ENCODE measurements at regions not wholly inside any gene's neighbourhood (a gene's known extent, or its start where the extent isn't known, plus 50 kb on each side); places are given as distances from the start of the nearest gene placed in this dataset.
"Not testable (repeated sequence)": the region's sequence is repeated elsewhere in the genome, so short reads cannot be mapped to it uniquely, and the experiment has no call there.

DNA sequence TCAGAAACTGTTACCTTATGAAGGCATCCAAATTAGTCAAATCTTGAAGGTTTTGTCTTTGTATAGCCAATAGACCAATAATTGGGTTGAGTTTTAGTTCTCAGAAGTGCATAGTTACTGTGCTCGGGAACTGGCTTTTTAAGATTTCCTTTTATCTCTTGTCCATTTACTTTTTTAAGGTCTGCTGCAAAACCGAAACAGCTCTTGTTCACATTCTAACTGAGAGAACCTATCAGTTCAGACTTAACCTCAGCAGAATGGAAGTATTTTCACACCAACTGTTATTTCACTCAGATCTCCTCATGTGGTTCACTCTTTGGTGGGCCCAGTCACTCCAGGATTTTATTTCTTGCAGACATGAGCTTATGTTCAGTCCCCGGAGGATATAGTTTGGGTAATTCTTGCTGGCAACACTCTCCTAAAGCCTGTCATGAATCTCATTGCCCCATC lies 55.5 kb downstream of the TPBG start:
- DNase-seq (ENCODE audit: low spot score in 2 of 2) (no peak), ATAC-seq (no peak)
- Mint-ChIP-seq H3K27ac (no peak overlapping the region), H3K4me1 (no peaks in the 10 kb centered on the region), H3K36me3 (no peaks in the 10 kb centered on the region), H3K9me3 (no peaks in the 10 kb centered on the region), H3K4me3 (no peak overlapping the region)

DNA sequence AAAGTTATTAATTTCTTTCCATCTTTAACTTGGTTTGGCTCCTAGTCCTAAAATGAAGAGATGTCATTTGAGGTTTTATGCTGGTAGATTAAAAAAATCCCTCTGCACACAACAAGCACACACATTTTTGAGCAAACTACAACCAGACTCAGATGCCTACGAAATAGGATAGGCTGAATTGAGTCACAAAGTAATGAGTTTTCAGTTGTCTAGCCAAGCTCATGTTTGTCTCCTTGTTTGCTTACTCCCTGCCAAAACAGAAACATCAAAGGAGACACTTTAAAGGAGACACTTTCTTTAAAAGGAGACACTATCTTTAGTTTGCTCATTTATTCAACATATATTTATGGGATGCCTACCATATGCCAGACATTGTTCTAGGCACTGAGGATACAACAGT lies 56.2 kb downstream of the TPBG start:
- Mint-ChIP-seq H3K36me3 (no peaks in the 10 kb centered on the region), H3K27ac (no peak overlapping the region), H3K4me3 (no peak overlapping the region), H3K9me3 (no peaks in the 10 kb centered on the region), H3K4me1 (no peaks in the 10 kb centered on the region)
- DNase-seq (ENCODE audit: low spot score in 2 of 2) (no peak), ATAC-seq (peak; percentile 32)

- no peak overlapping the region for H3K27ac Mint-ChIP-seq
- no peaks in the 10 kb centered on the region for H3K36me3 Mint-ChIP-seq
- no peaks in the 10 kb centered on the region for H3K9me3 Mint-ChIP-seq
- no peak for ATAC-seq
- DNase-seq (ENCODE audit: low spot score in 2 of 2), result no peak
- no peak overlapping the region for H3K4me3 Mint-ChIP-seq
- no peaks in the 10 kb centered on the region for H3K4me1 Mint-ChIP-seq
Measured at GRCh38 chr6:82430611-82431010, 67.0 kb downstream of the TPBG start.

DNA sequence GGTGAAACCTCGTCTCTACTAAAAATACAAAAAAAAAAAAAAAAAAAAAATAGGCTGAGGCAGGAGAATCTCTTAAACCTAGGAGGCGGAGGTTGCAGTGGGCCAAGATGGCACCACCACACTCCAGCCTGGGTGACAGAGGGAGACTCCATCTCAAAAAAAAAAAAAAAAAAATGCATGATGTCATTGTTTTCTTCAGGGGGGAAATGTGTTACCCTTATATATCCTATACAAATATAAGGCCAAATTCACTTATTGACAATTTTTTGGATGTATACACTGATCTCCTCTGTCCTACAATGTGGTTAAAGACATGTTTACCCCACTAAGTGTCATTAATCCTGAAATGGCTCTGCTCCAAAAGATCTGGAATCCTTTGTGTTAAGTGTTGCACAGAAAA lies 73.1 kb downstream of the TPBG start:
- H3K4me3 Mint-ChIP-seq, result no peak overlapping the region
- no peaks in the 10 kb centered on the region for H3K4me1 Mint-ChIP-seq
- DNase-seq (ENCODE audit: low spot score in 2 of 2), result no peak
- no peaks in the 10 kb centered on the region for H3K36me3 Mint-ChIP-seq
- no peak overlapping the region for H3K27ac Mint-ChIP-seq
- H3K9me3 Mint-ChIP-seq, result no peaks in the 10 kb centered on the region
- no peak for ATAC-seq

- Mint-ChIP-seq H3K4me3 (no peak overlapping the region), H3K9me3 (no peaks in the 10 kb centered on the region), H3K4me1 (no peaks in the 10 kb centered on the region), H3K27ac (no peak overlapping the region), H3K36me3 (no peaks in the 10 kb centered on the region)
- ATAC-seq (no peak), DNase-seq (ENCODE audit: low spot score in 2 of 2) (no peak)
Measured at GRCh38 chr6:82437701-82438100, 74.1 kb downstream of the TPBG start.

DNA sequence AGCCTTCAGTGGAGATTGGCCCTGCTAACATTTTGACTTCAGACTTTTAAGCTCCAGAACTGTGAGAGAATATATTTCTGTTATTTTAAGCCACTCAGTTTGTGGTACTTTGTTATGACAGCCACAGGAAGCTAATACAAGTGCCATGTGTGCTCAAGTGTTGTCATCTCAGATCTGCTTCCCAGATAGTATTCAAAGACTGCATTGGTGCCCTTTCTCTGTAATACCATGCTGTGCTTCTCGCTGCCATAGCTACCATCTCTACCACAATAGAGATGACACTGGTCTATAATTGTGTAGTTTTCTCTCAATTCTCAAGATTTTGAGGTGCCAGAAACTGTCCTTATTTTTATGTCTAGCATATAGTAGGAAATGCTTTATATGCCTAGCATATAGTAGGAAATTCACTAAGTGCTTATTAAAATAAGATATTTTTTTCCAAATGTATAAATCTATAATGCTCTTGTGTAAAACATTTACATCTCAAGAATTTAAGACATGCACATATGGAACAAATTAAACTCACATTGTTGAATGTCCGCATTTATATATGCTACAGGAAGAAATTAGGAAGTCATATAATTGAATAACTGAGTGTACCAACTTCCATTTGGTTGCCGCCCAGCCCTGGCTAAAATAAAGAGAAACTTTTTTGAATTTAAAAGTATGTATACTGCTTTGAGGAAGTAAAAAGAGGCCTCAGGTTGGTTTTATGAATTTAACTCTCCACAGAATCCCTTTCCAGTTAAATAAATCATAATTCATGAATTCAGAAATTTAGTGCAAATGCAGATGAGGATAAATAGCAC lies 77.6 kb downstream of the TPBG start:
- DNase-seq (ENCODE audit: low spot score in 2 of 2) (no peak), ATAC-seq (no peak)
- Mint-ChIP-seq H3K4me1 (no peaks in the 10 kb centered on the region), H3K4me3 (no peak overlapping the region), H3K27ac (no peak overlapping the region), H3K36me3 (no peaks in the 10 kb centered on the region), H3K9me3 (no peaks in the 10 kb centered on the region)

DNA sequence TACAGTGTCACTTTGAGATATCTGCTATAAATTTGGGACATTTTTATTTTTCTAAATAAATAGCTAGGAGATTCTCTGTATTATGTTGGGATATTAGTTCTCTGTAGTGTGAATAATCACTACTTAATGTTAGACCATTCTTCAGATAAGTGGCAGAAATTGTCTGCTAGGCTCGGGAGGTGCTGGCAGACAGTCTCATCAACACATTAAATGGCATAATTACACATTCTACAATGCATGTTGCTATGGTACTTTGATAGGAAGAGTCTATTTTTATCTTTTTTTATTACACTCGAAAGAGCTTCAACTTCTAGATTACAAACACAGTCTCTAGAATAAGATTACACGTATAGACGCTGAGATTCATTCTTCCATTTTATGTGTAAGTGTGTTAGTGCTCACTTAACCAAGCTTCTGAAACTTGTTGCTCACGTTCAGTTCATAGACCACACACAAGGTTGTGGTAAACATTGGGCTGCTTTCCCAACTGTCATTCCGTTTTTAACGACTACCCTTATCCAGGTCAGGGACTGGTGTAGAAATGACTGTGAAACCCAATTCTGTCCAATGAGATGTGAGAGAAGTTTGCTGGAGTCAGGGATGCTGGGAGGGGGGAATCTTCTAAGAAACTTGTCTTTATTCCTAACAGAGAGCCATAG lies 78.6 kb downstream of the TPBG start:
- Mint-ChIP-seq H3K9me3 (no peaks in the 10 kb centered on the region), H3K36me3 (no peaks in the 10 kb centered on the region), H3K4me3 (no peak overlapping the region), H3K27ac (no peak overlapping the region), H3K4me1 (no peaks in the 10 kb centered on the region)
- no peak for ATAC-seq
- no peak for DNase-seq (ENCODE audit: low spot score in 2 of 2)

- Mint-ChIP-seq H3K9me3 (peaks cover 8% of the 10 kb centered on the region), H3K4me3 (no peak overlapping the region), H3K27ac (no peak overlapping the region), H3K36me3 (no peaks in the 10 kb centered on the region), H3K4me1 (no peaks in the 10 kb centered on the region)
- ATAC-seq (no peak), DNase-seq (ENCODE audit: low spot score in 2 of 2) (no peak)
Measured at GRCh38 chr6:82458147-82458546, 94.5 kb downstream of the TPBG start.

DNA sequence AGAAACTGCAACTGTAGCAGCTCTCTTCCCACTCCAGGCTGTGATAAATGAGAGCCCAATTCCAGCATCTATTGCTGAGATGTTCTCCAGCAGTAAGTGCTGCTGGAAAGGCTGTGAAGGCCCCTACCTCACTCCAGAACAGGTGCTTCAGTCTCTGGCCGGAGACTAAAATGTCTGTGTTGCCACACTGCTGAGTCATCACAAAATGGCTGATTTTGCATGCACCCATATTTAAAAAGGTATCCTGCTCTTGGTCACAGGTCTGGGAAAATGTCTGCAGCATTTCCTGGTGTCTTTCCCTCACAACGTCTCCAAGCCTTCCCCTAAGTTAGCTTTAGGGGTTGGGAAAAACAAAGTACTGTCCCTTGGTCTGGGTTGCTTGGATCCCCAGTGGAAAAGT lies 95.1 kb downstream of the TPBG start:
- peaks cover 8% of the 10 kb centered on the region for H3K9me3 Mint-ChIP-seq

DNA sequence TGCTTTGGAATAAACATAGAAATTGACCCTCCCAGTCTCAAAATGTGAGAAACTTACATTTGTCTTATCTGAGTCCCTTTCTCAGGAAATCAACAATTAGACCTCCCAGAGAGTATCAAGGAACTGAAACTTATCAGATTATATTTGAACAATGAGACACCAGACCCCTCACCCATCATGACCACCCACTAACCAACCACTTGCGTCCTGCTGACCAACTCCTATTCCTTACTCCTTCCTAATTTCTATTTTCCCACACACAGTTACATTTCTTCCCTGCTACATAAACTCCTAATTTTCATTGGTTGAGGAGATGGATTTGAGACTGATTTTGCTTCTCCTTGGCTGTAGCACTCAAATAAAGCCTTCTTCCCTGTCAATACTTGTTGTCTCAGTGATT lies 97.9 kb downstream of the TPBG start:
- no peak overlapping the region for H3K27ac Mint-ChIP-seq
- H3K4me3 Mint-ChIP-seq, result no peak overlapping the region
- DNase-seq (ENCODE audit: low spot score in 2 of 2) (no peak), ATAC-seq (no peak)
- H3K36me3 Mint-ChIP-seq, result no peaks in the 10 kb centered on the region
- no peaks in the 10 kb centered on the region for H3K4me1 Mint-ChIP-seq
- H3K9me3 Mint-ChIP-seq, result peaks cover 3% of the 10 kb centered on the region

More for the DNA sequence above, 95.1 kb downstream of the TPBG start:
- Mint-ChIP-seq H3K27ac (no peak overlapping the region), H3K4me1 (no peaks in the 10 kb centered on the region), H3K4me3 (no peak overlapping the region), H3K36me3 (no peaks in the 10 kb centered on the region)
- ATAC-seq (no peak), DNase-seq (ENCODE audit: low spot score in 2 of 2) (no peak)

- ATAC-seq (no peak), DNase-seq (ENCODE audit: low spot score in 2 of 2) (no peak)
- H3K36me3 Mint-ChIP-seq, result no peaks in the 10 kb centered on the region
- no peak overlapping the region for H3K4me3 Mint-ChIP-seq
- H3K4me1 Mint-ChIP-seq, result no peaks in the 10 kb centered on the region
- H3K9me3 Mint-ChIP-seq, result peaks cover 6% of the 10 kb centered on the region
- H3K27ac Mint-ChIP-seq, result no peak overlapping the region
Measured at GRCh38 chr6:82467338-82467737, 103.7 kb downstream of the TPBG start.

- not testable (repeated sequence) for H3K36me3 Mint-ChIP-seq; H3K27ac Mint-ChIP-seq; ATAC-seq; H3K4me3 Mint-ChIP-seq; H3K4me1 Mint-ChIP-seq; H3K9me3 Mint-ChIP-seq; DNase-seq (ENCODE audit: low spot score in 2 of 2)
Measured at GRCh38 chr6:82470123-82470522, 106.5 kb downstream of the TPBG start.

DNA sequence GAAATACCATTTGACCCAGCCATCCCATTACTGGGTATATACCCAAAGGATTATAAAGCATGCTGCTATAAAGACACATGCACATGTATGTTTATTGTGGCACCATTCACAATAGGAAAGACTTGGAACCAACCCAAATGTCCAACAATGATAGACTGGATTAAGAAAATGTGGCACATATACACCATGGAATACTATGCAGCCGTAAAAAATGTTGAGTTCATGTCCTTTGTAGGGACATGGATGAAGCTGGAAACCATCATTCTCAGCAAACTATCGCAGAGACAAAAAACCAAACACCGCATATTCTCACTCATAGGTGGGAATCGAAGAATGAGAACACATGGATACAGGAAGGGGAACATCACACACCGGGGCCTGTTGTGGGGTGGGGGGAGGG lies 111.5 kb downstream of the TPBG start:
- not testable (repeated sequence) for H3K9me3 Mint-ChIP-seq, H3K4me3 Mint-ChIP-seq

GRCh38 chr6:82484001-82484400 lies 120.4 kb downstream of the TPBG start:
- DNase-seq (ENCODE audit: low spot score in 2 of 2) (no peak), ATAC-seq (no peak)
- H3K4me3 Mint-ChIP-seq, result no peak overlapping the region
- H3K27ac Mint-ChIP-seq, result no peak overlapping the region
- H3K4me1 Mint-ChIP-seq, result no peaks in the 10 kb centered on the region
- H3K9me3 Mint-ChIP-seq, result no peaks in the 10 kb centered on the region
- H3K36me3 Mint-ChIP-seq, result no peaks in the 10 kb centered on the region

More for the DNA sequence above, 111.5 kb downstream of the TPBG start:
- not testable (repeated sequence) for DNase-seq (ENCODE audit: low spot score in 2 of 2); H3K4me1 Mint-ChIP-seq; ATAC-seq; H3K27ac Mint-ChIP-seq; H3K36me3 Mint-ChIP-seq

GRCh38 chr6:82484737-82485626 lies 121.4 kb downstream of the TPBG start:
- peak; percentile 34 for ATAC-seq
- Mint-ChIP-seq H3K36me3 (no peaks in the 10 kb centered on the region), H3K27ac (no peak overlapping the region), H3K4me1 (no peaks in the 10 kb centered on the region), H3K4me3 (no peak overlapping the region), H3K9me3 (no peaks in the 10 kb centered on the region)
- DNase-seq (ENCODE audit: low spot score in 2 of 2), result no peak

Measured in stimulated activated effector memory CD8-positive, alpha-beta T cell treated with anti-CD3 and anti-CD28 coated beads, Interleukin-12 subunit alpha, Interleukin-12 subunit beta, amount 100 ng/mL, for 72 hours (primary cell).